GM12878 (cell line): ENCODE measurements at regions not wholly inside any gene's neighbourhood (a gene's known extent, or its start where the extent isn't known, plus 50 kb on each side); places are given as distances from the start of the nearest gene placed in this dataset.

Experiments
- ATAC-seq: fragments of 200-7000 bp; cut with Tn5 transposase; 3 replicates; pipeline ENCODE4 v1.9.1; 2020; ENCODE audit warnings: mild to moderate bottlenecking, moderate library complexity
- BruUV-seq: library from RNA; stranded (reverse); fragments of 400-500 nt; replicated peaks from 2 replicates; lab custom pipeline; 2021; lab: Mats Ljungman, UMichigan
- CTCF ChIA-PET: fragments of 300-600 bp; sonication (Branson Sonifier 250); formaldehyde crosslinking; extraction: SDS; loops from one replicate; lab custom pipeline; 2021; ENCODE audit warnings: inconsistent platforms; lab: Yijun Ruan, JAX
- POLR2A ChIA-PET: fragments of 350-600 bp; formaldehyde crosslinking; extraction: SDS; loops from one replicate; lab custom pipeline; 2021; ENCODE audit warnings: inconsistent platforms; lab: Charles Lee
- RAD21 ChIA-PET: fragments of 300-600 bp; sonication (Branson Sonifier 250); formaldehyde crosslinking; loops from one replicate; lab custom pipeline; 2023; ENCODE audit warnings: antibody characterized with exemption; ENCODE audit not compliant: unreplicated experiment; lab: Charles Lee
- SMC1A ChIA-PET: fragments of 300-600 bp; sonication (Branson Sonifier 250); formaldehyde crosslinking; loops from one replicate; lab custom pipeline; 2023; ENCODE audit not compliant: unreplicated experiment, uncharacterized antibody; lab: Charles Lee
- DNase-seq: peaks from one replicate; pipeline ENCODE4 v3.0.0-alpha.2; 2011; ENCODE audit warnings: low read depth, low spot score
- FAIRE-seq: peaks from 3 replicates; lab custom pipeline; 2011; peaks lifted over from hg19 to GRCh38; lab: Jason Lieb, UNC
- H2AFZ ChIP-seq: 2 replicates; pipeline ENCODE4 v1.6.0; 2011; ENCODE audit warnings: low read depth, low read length, control low read depth; ENCODE audit not compliant: control insufficient read depth
- H3K27ac ChIP-seq: 2 replicates; pipeline ENCODE4 v1.5.1; 2011; ENCODE audit warnings: control low read depth; ENCODE audit not compliant: control insufficient read depth, insufficient read depth
- H3K27me3 ChIP-seq, 2 experiments: replicated peaks in 1 of 2; 2 replicates each; pipeline versions ENCODE4 v1.6.0 to v1.6.1; 2011; ENCODE audit warnings: low read length in 1 of 2; ENCODE audit not compliant: control insufficient read depth in 2 of 2, insufficient read depth in 2 of 2
- H3K36me3 ChIP-seq, 2 experiments: 2 replicates each; pipeline ENCODE4 v1.5.1; 2011; ENCODE audit warnings: low read length in 1 of 2; ENCODE audit not compliant: control insufficient read depth in 2 of 2, insufficient read depth in 2 of 2
- H3K4me1 ChIP-seq: 2 replicates; pipeline ENCODE4 v1.6.1; 2011; ENCODE audit warnings: mild to moderate bottlenecking, low read length, moderate library complexity, mixed read lengths; ENCODE audit not compliant: control insufficient read depth, insufficient read depth
- H3K4me2 ChIP-seq: 2 replicates; pipeline ENCODE4 v1.6.0; 2011; ENCODE audit warnings: control low read depth; ENCODE audit not compliant: control insufficient read depth, insufficient read depth
- H3K4me3 ChIP-seq: fragments of 200-600 bp; sonication (generic); 2 replicates; pipeline ENCODE4 v1.5.1; 2016
- H3K79me2 ChIP-seq: 2 replicates; pipeline ENCODE4 v1.6.0; 2011; ENCODE audit warnings: low read length; ENCODE audit not compliant: control insufficient read depth, insufficient read depth
- H3K9ac ChIP-seq: 2 replicates; pipeline ENCODE4 v1.8.0; 2011; ENCODE audit warnings: low read length, control low read depth, mixed read lengths; ENCODE audit not compliant: control insufficient read depth, insufficient read depth
- H3K9me3 ChIP-seq: replicated peaks from 3 replicates; pipeline ENCODE4 v1.5.1; 2011; ENCODE audit warnings: mild to moderate bottlenecking, low read length; ENCODE audit not compliant: control insufficient read depth, insufficient read depth
- H4K20me1 ChIP-seq: 2 replicates; pipeline ENCODE4 v1.6.0; 2011; ENCODE audit not compliant: control insufficient read depth, insufficient read depth
- EED ChIP-seq: sonication (generic); IDR thresholded peaks from 2 replicates; pipeline ENCODE4 v1.6.1; 2016; ENCODE audit warnings: antibody characterized with exemption, low read depth
- JUND ChIP-seq: IDR thresholded peaks from 2 replicates; pipeline ENCODE4 v1.6.1; 2012; ENCODE audit warnings: low read depth, mild to moderate bottlenecking, low read length, improper control_type of control experiment, moderate library complexity
- MTA3 ChIP-seq: IDR thresholded peaks from 2 replicates; pipeline ENCODE4 v1.6.1; 2012; ENCODE audit warnings: low read length, inconsistent platforms, borderline replicate concordance
- NRF1 ChIP-seq: conservative IDR thresholded peaks from 2 replicates; pipeline ENCODE4 v1.6.1; 2011; ENCODE audit warnings: mild to moderate bottlenecking, low read depth, low read length, improper control_type of control experiment
- STAT3 ChIP-seq: IDR thresholded peaks from 2 replicates; pipeline ENCODE4 v1.6.1; 2011; ENCODE audit warnings: low read depth, low read length, improper control_type of control experiment
- TAF1 ChIP-seq: IDR thresholded peaks from 2 replicates; pipeline ENCODE4 v1.6.1; 2011; ENCODE audit warnings: mild to moderate bottlenecking, low read depth, low read length, borderline replicate concordance
- TBL1XR1 ChIP-seq: IDR thresholded peaks from 2 replicates; pipeline ENCODE4 v1.6.1; 2012; ENCODE audit warnings: low read depth, low read length, improper control_type of control experiment
- USF2 ChIP-seq: IDR thresholded peaks from 2 replicates; pipeline ENCODE4 v1.6.1; 2011; ENCODE audit warnings: low read depth, low read length, improper control_type of control experiment, borderline replicate concordance
- YBX1 ChIP-seq: fragments of 450-650 bp; IDR thresholded peaks from 2 replicates; pipeline ENCODE4 v1.6.1; 2016; ENCODE audit warnings: antibody characterized with exemption
- ZBTB40 ChIP-seq: fragments of 450-650 bp; IDR thresholded peaks from 2 replicates; pipeline ENCODE4 v1.6.1; 2016; ENCODE audit warnings: mild to moderate bottlenecking, moderate library complexity, borderline replicate concordance
- ZSCAN29 ChIP-seq: fragments of 450-650 bp; IDR thresholded peaks from 2 replicates; pipeline ENCODE4 v1.6.1; 2017; ENCODE audit warnings: mild to moderate bottlenecking, moderate library complexity
- WGBS: methylation state at CpG from one replicate; pipeline ENCODE4 v1.1.6; 2016; ENCODE audit warnings: low lambda C conversion rate; ENCODE audit not compliant: insufficient replicate concordance, insufficient coverage; ENCODE audit errors: missing lambda C conversion rate; 5-methylcytosine and 5-hydroxymethylcytosine counted together
- in situ Hi-C: fragments of 300-500 bp; cut with MboI; formaldehyde crosslinking; loops from 9 replicates; pipeline ENCODE4 v1.14.3; 2018; ENCODE audit warnings: mixed read lengths
- intact Hi-C: fragments of 100-400 bp; cut with micrococcal nuclease; formaldehyde crosslinking; loops from one replicate; pipeline ENCODE4 v1.14.2; 2022; ENCODE audit not compliant: unreplicated experiment

GRCh38 chr16:66295213-66295612 is 71.3 kb upstream of the CDH5 start:
- Histone ChIP-seq H3K9ac (no peak overlapping the region), H3K79me2 (no peaks in the 10 kb centered on the region), H3K4me3 (no peak overlapping the region), H3K27ac (no peak overlapping the region), H3K27me3 (peaks cover 0 to 3% of the 10 kb centered on the region in 2 experiments; a peak in 1 of 4 replicates), H3K9me3 (no peaks in the 10 kb centered on the region), H3K4me1 (no peaks in the 10 kb centered on the region), H4K20me1 (no peaks in the 10 kb centered on the region; the same call in 1 of the 2 replicates), H3K4me2 (no peak overlapping the region), H3K36me3 (no peaks in the 10 kb centered on the region), H2AFZ (no peak overlapping the region)
- ATAC-seq = no peak
- ChIA-PET RAD21 (no interaction called here), POLR2A (no interaction called here), SMC1A (no interaction called here), CTCF (no interaction called here)
- TF ChIP-seq TBL1XR1 (no peak), JUND (no peak), ZSCAN29 (no peak), EED (no peak), USF2 (no peak), NRF1 (no peak), TAF1 (no peak), YBX1 (no peak), STAT3 (no peak), ZBTB40 (no peak), MTA3 (no peak)
- intact Hi-C loops = no loop called here
- no TSS peak for BruUV-seq
- in situ Hi-C loops = no loop called here
- no peak for DNase-seq
- no peak for FAIRE-seq
- WGBS = 4% methylated on average over 6 of the region's 6 CpGs
